A673 (cell line): ENCODE measurements at regions not wholly inside any gene's neighbourhood (a gene's known extent, or its start where the extent isn't known, plus 50 kb on each side); places are given as distances from the start of the nearest gene placed in this dataset.

Source experiments
- EZH2 ChIP-seq: fragments of 200-600 bp; sonication (generic); IDR thresholded peaks from 2 replicates; pipeline ENCODE4 v1.6.1; 2017; ENCODE audit warnings: borderline replicate concordance, low read depth, mild to moderate bottlenecking, mixed read lengths, antibody characterized with exemption, low read length; ENCODE audit not compliant: poor library complexity, severe bottlenecking
- TF ChIP-seq, protein P1 (sequence below): fragments of 300-800, 200-600 bp; sonication (generic); conservative IDR thresholded peaks from 2 replicates; pipeline ENCODE4 v1.5.1; 2017; ENCODE audit warnings: low read depth, mild to moderate bottlenecking, antibody characterized with exemption, low read length, moderate library complexity, mixed read lengths

DNA sequence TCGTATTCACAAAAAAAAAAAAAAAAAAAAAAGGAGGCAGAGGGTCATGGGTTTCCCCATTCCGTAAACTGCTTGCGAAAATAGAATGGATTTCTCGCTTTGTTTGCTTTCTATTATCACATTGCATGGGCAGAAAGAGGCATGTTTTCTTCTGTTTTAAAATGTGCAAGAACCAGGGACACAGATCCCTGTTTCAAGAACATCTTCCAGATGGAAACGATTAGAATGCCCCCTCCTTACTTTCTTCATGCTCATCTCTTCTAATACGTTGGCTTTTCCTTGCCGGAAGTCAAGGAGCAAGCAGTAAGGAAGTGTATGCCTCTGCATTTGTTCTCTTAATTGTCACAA, 51.0 kb upstream of the ZNF516 start:
- TF ChIP-seq, protein P1, sequence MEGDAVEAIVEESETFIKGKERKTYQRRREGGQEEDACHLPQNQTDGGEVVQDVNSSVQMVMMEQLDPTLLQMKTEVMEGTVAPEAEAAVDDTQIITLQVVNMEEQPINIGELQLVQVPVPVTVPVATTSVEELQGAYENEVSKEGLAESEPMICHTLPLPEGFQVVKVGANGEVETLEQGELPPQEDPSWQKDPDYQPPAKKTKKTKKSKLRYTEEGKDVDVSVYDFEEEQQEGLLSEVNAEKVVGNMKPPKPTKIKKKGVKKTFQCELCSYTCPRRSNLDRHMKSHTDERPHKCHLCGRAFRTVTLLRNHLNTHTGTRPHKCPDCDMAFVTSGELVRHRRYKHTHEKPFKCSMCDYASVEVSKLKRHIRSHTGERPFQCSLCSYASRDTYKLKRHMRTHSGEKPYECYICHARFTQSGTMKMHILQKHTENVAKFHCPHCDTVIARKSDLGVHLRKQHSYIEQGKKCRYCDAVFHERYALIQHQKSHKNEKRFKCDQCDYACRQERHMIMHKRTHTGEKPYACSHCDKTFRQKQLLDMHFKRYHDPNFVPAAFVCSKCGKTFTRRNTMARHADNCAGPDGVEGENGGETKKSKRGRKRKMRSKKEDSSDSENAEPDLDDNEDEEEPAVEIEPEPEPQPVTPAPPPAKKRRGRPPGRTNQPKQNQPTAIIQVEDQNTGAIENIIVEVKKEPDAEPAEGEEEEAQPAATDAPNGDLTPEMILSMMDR = no peak
- TF ChIP-seq EZH2 = no peak
